ENCODE measurements at regions not wholly inside any gene's neighbourhood (a gene's known extent, or its start where the extent isn't known, plus 50 kb on each side); places are given as distances from the start of the nearest gene placed in this dataset.

DNA sequence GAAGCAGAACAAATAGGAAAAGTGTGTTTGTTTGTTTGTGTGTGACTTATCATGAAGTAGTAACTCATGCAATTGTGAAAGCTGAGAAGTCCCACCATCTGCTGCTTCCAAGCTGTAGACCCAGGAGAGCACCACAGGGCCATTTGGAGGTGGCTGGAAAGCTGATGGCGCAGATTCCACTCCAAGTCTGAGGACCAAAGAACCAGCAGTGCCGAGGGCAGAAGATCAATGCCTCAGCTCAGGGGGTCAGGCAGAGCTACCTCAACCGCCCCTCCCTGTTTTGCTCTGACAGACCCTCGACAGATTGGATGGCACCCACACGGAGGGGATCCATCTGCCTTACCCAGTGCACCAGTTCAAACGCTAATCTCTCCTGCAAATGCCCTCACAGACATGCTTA lies 896.2 kb downstream of the BRD1 start:
- no peaks in the 10 kb centered on the region for H3K4me1 ChIP-seq (ENCODE audit: insufficient read depth, low read length)
- H3F3A ChIP-seq (ENCODE audit: low read length, unreplicated experiment) = no peaks in the 10 kb centered on the region
- ATAC-seq (no peak), DNase-seq (no peak)
- H3K36me3 ChIP-seq (ENCODE audit: low read depth, low read length) = no peaks in the 10 kb centered on the region
- POLR2A ChIA-PET (ENCODE audit: unreplicated experiment) = no interaction called here
- no peak overlapping the region for H2AFZ ChIP-seq (ENCODE audit: low read length)
- H3K9me2 ChIP-seq (replicated peaks; ENCODE audit: low read length) = no peaks in the 10 kb centered on the region
- TF ChIP-seq EZH2 (IDR thresholded peaks at IDR 0.05; ENCODE audit: low read length, unreplicated experiment) (no peak), EZH2phosphoT487 (IDR thresholded peaks at IDR 0.05; ENCODE audit: borderline replicate concordance, low read length) (no peak)
- TF ChIP-seq, protein P1, sequence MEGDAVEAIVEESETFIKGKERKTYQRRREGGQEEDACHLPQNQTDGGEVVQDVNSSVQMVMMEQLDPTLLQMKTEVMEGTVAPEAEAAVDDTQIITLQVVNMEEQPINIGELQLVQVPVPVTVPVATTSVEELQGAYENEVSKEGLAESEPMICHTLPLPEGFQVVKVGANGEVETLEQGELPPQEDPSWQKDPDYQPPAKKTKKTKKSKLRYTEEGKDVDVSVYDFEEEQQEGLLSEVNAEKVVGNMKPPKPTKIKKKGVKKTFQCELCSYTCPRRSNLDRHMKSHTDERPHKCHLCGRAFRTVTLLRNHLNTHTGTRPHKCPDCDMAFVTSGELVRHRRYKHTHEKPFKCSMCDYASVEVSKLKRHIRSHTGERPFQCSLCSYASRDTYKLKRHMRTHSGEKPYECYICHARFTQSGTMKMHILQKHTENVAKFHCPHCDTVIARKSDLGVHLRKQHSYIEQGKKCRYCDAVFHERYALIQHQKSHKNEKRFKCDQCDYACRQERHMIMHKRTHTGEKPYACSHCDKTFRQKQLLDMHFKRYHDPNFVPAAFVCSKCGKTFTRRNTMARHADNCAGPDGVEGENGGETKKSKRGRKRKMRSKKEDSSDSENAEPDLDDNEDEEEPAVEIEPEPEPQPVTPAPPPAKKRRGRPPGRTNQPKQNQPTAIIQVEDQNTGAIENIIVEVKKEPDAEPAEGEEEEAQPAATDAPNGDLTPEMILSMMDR (conservative IDR thresholded peaks at IDR 0.05; ENCODE audit: low read depth, low read length) = no peak
- no peaks in the 10 kb centered on the region for H3K79me2 ChIP-seq (ENCODE audit: low read length)
- no peaks in the 10 kb centered on the region for H3K27me3 ChIP-seq (ENCODE audit: low read length)
- no peak overlapping the region for H3K27ac ChIP-seq (ENCODE audit: low read length)
- H4K20me1 ChIP-seq (ENCODE audit: low read length) = no peaks in the 10 kb centered on the region
- no peak overlapping the region for H3K4me2 ChIP-seq (ENCODE audit: low read length)
- CTCF ChIA-PET = no interaction called here
- intact Hi-C loops (cut with micrococcal nuclease) = no loop called here
- no TSS peak for BruUV-seq (replicated peaks)
- no peaks in the 10 kb centered on the region for H3K9me3 ChIP-seq (ENCODE audit: low read length)
- H3K9ac ChIP-seq (ENCODE audit: low read length) = no peak overlapping the region
- no peak overlapping the region for H3K4me3 ChIP-seq (ENCODE audit: low read length)

DNA sequence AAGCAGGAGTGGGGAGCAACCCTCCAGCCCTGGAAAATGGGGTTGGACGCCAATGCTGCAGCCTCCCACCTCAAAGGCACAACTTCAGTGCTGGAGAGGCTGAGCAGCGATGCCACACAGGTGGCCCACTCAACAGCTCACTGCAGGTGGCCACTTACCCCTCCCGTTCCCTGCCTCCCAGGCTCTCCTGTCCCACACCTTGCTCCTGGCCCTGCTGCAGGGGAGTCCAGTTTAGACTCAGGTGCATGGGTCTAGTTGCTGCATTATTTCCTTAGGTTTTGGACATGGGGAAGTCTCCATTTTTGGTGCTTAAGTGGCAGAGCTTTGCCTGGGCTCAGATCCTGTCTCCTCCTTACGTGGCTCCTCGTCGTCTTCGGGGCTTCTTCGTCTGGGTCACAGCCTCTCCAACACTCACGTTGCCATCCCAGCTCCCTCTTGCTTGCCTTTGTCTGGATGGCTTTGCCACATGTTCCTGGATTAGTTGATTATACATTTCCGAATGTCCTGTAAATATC lies 898.3 kb downstream of the BRD1 start:
- H3K4me3 ChIP-seq (ENCODE audit: low read length) = no peak overlapping the region
- no peak overlapping the region for H2AFZ ChIP-seq (ENCODE audit: low read length)
- H3K79me2 ChIP-seq (ENCODE audit: low read length) = no peaks in the 10 kb centered on the region
- no peaks in the 10 kb centered on the region for H4K20me1 ChIP-seq (ENCODE audit: low read length)
- DNase-seq (no peak), ATAC-seq (no peak)
- no peak overlapping the region for H3K9ac ChIP-seq (ENCODE audit: low read length)
- ChIA-PET POLR2A (ENCODE audit: unreplicated experiment) (no interaction called here), CTCF (no interaction called here)
- no peak overlapping the region for H3K4me2 ChIP-seq (ENCODE audit: low read length)
- H3K36me3 ChIP-seq (ENCODE audit: low read depth, low read length) = no peaks in the 10 kb centered on the region
- no peaks in the 10 kb centered on the region for H3F3A ChIP-seq (ENCODE audit: low read length, unreplicated experiment)
- H3K9me3 ChIP-seq (ENCODE audit: low read length) = no peaks in the 10 kb centered on the region
- no peak overlapping the region for H3K27ac ChIP-seq (ENCODE audit: low read length)
- H3K9me2 ChIP-seq (replicated peaks; ENCODE audit: low read length) = no peaks in the 10 kb centered on the region
- BruUV-seq (replicated peaks) = no TSS peak
- TF ChIP-seq, protein P1 (conservative IDR thresholded peaks at IDR 0.05; ENCODE audit: low read depth, low read length) = no peak
- TF ChIP-seq EZH2 (IDR thresholded peaks at IDR 0.05; ENCODE audit: low read length, unreplicated experiment) = no peak
- intact Hi-C loops (cut with micrococcal nuclease) = no loop called here
- H3K27me3 ChIP-seq (ENCODE audit: low read length) = no peaks in the 10 kb centered on the region
- H3K4me1 ChIP-seq (ENCODE audit: insufficient read depth, low read length) = no peaks in the 10 kb centered on the region

DNA sequence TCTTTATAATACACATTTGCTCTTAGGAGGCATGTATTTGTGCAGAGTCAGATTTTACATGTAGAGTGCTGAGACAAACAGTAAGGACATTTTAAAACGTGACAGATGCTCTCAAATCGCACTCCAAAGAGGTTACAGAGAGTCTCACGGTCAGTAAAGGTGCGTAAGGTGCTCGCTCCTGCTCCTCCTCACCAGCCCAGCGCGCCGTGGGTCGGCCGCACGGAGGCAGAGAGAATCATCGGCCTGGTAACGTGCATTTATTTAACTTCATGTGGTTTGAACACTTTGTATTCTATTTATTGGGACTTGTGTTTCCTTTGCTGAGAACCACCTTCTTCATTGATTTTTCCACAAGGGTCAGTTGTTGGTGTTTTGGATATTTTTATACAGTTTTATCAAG lies 900.1 kb downstream of the BRD1 start:
- Histone ChIP-seq H3K4me3 (ENCODE audit: low read length) (no peak overlapping the region), H3K9me2 (replicated peaks; ENCODE audit: low read length) (no peaks in the 10 kb centered on the region), H3K27ac (ENCODE audit: low read length) (no peak overlapping the region), H3F3A (ENCODE audit: low read length, unreplicated experiment) (no peaks in the 10 kb centered on the region), H3K9ac (ENCODE audit: low read length) (no peak overlapping the region), H3K4me2 (ENCODE audit: low read length) (no peak overlapping the region), H3K79me2 (ENCODE audit: low read length) (no peaks in the 10 kb centered on the region), H3K9me3 (ENCODE audit: low read length) (no peaks in the 10 kb centered on the region), H3K36me3 (ENCODE audit: low read depth, low read length) (no peaks in the 10 kb centered on the region), H4K20me1 (ENCODE audit: low read length) (no peaks in the 10 kb centered on the region), H3K4me1 (ENCODE audit: insufficient read depth, low read length) (no peaks in the 10 kb centered on the region), H2AFZ (ENCODE audit: low read length) (no peak overlapping the region), H3K27me3 (ENCODE audit: low read length) (no peaks in the 10 kb centered on the region)
- ChIA-PET CTCF (no interaction called here), POLR2A (ENCODE audit: unreplicated experiment) (no interaction called here)
- BruUV-seq (replicated peaks) = no TSS peak
- intact Hi-C loops (cut with micrococcal nuclease) = no loop called here
- TF ChIP-seq EZH2phosphoT487 (IDR thresholded peaks at IDR 0.05; ENCODE audit: borderline replicate concordance, low read length) (no peak), EZH2 (IDR thresholded peaks at IDR 0.05; ENCODE audit: low read length, unreplicated experiment) (no peak)
- TF ChIP-seq, protein P1 (conservative IDR thresholded peaks at IDR 0.05; ENCODE audit: low read depth, low read length) = no peak
- DNase-seq (no peak), ATAC-seq (no peak)

Data from PC-3 (cell line).